ENCODE measurements at regions not wholly inside any gene's neighbourhood (a gene's known extent, or its start where the extent isn't known, plus 50 kb on each side); places are given as distances from the start of the nearest gene placed in this dataset.

DNA sequence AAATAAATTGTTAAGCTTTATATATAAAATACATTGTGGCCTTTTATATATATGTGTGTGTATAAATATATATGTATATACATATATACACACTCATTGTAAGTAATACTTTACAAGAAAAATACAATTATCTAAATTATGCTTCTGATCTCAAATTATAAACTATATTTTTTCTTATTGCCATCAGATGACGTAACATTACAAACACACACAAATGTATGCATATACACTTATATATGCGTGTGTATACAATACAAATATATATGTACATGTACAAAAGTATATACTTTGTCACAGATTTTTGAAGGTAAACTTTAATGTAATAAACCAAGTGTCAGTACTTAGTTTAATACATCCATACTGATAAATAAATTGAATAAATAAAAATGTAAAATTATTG, 278.9 kb upstream of the LMO3 start:
- TF ChIP-seq, protein P1, sequence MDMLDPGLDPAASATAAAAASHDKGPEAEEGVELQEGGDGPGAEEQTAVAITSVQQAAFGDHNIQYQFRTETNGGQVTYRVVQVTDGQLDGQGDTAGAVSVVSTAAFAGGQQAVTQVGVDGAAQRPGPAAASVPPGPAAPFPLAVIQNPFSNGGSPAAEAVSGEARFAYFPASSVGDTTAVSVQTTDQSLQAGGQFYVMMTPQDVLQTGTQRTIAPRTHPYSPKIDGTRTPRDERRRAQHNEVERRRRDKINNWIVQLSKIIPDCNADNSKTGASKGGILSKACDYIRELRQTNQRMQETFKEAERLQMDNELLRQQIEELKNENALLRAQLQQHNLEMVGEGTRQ (CRISPR knock-in tag; IDR thresholded peaks at IDR 0.05), result no peak
- TF ChIP-seq CTCF (IDR thresholded peaks at IDR 0.05 in 2 of 3, conservative IDR thresholded peaks at IDR 0.05 in 1 of 3; ENCODE audit: insufficient read depth in 2 of 3, low read depth in 1 of 3, low read length in 3 of 3) (no peak), GABPB2 (CRISPR knock-in tag; conservative IDR thresholded peaks at IDR 0.05) (no peak), HDAC3 (IDR thresholded peaks at IDR 0.05; ENCODE audit: borderline replicate concordance, partially characterized antibody) (no peak), HNRNPH1 (optimal IDR thresholded peaks at IDR 0.05; ENCODE audit: low read depth, low read length) (no peak), HDAC6 (IDR thresholded peaks at IDR 0.05; ENCODE audit: low read depth, low read length) (no peak), POLR2A (conservative IDR thresholded peaks at IDR 0.05) (no peak), ZBTB5 (IDR thresholded peaks at IDR 0.05) (no peak), CHD2 (IDR thresholded peaks at IDR 0.05; ENCODE audit: low read depth, low read length) (no peak), MAX (CRISPR knock-in tag; IDR thresholded peaks at IDR 0.05) (no peak), TCF7L2 (IDR thresholded peaks at IDR 0.05; ENCODE audit: low read depth, low read length) (no peak), NFE2L1 (tag; IDR thresholded peaks at IDR 0.05; ENCODE audit: borderline replicate concordance, low read depth) (no peak)
- TF ChIP-seq, protein P2, sequence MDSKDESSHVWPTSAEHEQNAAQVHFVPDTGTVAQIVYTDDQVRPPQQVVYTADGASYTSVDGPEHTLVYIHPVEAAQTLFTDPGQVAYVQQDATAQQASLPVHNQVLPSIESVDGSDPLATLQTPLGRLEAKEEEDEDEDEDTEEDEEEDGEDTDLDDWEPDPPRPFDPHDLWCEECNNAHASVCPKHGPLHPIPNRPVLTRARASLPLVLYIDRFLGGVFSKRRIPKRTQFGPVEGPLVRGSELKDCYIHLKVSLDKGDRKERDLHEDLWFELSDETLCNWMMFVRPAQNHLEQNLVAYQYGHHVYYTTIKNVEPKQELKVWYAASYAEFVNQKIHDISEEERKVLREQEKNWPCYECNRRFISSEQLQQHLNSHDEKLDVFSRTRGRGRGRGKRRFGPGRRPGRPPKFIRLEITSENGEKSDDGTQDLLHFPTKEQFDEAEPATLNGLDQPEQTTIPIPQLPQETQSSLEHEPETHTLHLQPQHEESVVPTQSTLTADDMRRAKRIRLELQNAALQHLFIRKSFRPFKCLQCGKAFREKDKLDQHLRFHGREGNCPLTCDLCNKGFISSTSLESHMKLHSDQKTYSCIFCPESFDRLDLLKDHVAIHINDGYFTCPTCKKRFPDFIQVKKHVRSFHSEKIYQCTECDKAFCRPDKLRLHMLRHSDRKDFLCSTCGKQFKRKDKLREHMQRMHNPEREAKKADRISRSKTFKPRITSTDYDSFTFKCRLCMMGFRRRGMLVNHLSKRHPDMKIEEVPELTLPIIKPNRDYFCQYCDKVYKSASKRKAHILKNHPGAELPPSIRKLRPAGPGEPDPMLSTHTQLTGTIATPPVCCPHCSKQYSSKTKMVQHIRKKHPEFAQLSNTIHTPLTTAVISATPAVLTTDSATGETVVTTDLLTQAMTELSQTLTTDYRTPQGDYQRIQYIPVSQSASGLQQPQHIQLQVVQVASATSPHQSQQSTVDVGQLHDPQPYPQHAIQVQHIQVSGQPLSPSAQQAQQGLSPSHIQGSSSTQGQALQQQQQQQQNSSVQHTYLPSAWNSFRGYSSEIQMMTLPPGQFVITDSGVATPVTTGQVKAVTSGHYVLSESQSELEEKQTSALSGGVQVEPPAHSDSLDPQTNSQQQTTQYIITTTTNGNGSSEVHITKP (IDR thresholded peaks at IDR 0.05; ENCODE audit: partially characterized antibody), result no peak
- TF ChIP-seq, protein P3, sequence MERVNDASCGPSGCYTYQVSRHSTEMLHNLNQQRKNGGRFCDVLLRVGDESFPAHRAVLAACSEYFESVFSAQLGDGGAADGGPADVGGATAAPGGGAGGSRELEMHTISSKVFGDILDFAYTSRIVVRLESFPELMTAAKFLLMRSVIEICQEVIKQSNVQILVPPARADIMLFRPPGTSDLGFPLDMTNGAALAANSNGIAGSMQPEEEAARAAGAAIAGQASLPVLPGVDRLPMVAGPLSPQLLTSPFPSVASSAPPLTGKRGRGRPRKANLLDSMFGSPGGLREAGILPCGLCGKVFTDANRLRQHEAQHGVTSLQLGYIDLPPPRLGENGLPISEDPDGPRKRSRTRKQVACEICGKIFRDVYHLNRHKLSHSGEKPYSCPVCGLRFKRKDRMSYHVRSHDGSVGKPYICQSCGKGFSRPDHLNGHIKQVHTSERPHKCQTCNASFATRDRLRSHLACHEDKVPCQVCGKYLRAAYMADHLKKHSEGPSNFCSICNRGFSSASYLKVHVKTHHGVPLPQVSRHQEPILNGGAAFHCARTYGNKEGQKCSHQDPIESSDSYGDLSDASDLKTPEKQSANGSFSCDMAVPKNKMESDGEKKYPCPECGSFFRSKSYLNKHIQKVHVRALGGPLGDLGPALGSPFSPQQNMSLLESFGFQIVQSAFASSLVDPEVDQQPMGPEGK (CRISPR knock-in tag; IDR thresholded peaks at IDR 0.05; ENCODE audit: borderline replicate concordance), result no peak

All from K562 (cell line).